HCT116 (cell line): ENCODE measurements at regions not wholly inside any gene's neighbourhood (a gene's known extent, or its start where the extent isn't known, plus 50 kb on each side); places are given as distances from the start of the nearest gene placed in this dataset.

Experiments used
- ATAC-seq: fragments of 200-7000 bp; cut with Tn5 transposase; 2 replicates; pipeline ENCODE4 v1.9.1; 2020; ENCODE audit warnings: mild to moderate bottlenecking, moderate library complexity
- BruUV-seq: library from RNA; stranded (reverse); fragments of 400-500 nt; replicated peaks from 2 replicates; lab custom pipeline; 2021; lab: Mats Ljungman, UMichigan
- CTCF ChIA-PET: fragments of 300-600 bp; sonication (Branson Sonifier 250); formaldehyde crosslinking; loops from one replicate; lab custom pipeline; 2021; ENCODE audit warnings: antibody characterized with exemption; lab: Charles Lee
- POLR2A ChIA-PET: fragments of 300-600, 350-600 bp; sonication (Branson Sonifier 250); formaldehyde crosslinking; loops from one replicate; lab custom pipeline; 2021; ENCODE audit warnings: antibody characterized with exemption; lab: Charles Lee
- RAD21 ChIA-PET, 2 experiments: fragments of 300-600 bp; sonication (Branson Sonifier 250); formaldehyde crosslinking; loops; one replicate each; lab custom pipeline; 2023; ENCODE audit warnings: low total read pairs in 2 of 2; ENCODE audit not compliant: uncharacterized antibody in 2 of 2, unreplicated experiment in 2 of 2, low non-redundant PET in 1 of 2; lab: Charles Lee
- DNase-seq: peaks from one replicate; pipeline ENCODE4 v3.0.0-alpha.2; 2010; ENCODE audit warnings: low read depth, low spot score
- H2AFZ ChIP-seq: fragments of 200-600 bp; shearing (Covaris generic), sonication (generic); 2 replicates; pipeline ENCODE4 v1.6.1; 2017; ENCODE audit warnings: low read depth, mixed run types, mixed read lengths, antibody characterized with exemption, low read length; ENCODE audit not compliant: poor library complexity, severe bottlenecking
- H3K27ac ChIP-seq: 2 replicates; pipeline ENCODE4 v1.5.1; 2012; ENCODE audit warnings: low read depth, low read length
- H3K27me3 ChIP-seq: fragments of 200-600 bp; sonication (generic); 2 replicates; pipeline ENCODE4 v1.6.1; 2016; ENCODE audit warnings: mixed run types, low read length, mixed read lengths; ENCODE audit not compliant: insufficient read depth
- H3K36me3 ChIP-seq, 2 experiments: fragments of 200-500 bp in 1 of 2; fragments of 200-600 bp in 1 of 2; sonication (Bioruptor generic) in 1 of 2; sonication (generic) in 1 of 2; 2 replicates each; pipeline versions ENCODE4 v1.5.1 to v1.6.1; 2014 to 2016; ENCODE audit warnings: low read length in 2 of 2, inconsistent platforms in 1 of 2, mixed read lengths in 1 of 2, mixed run types in 1 of 2; ENCODE audit not compliant: insufficient read depth in 2 of 2, control insufficient read depth in 1 of 2
- H3K4me1 ChIP-seq, 2 experiments: fragments of 200-600 bp in 1 of 2; sonication (generic) in 1 of 2; 2 replicates each; pipeline versions ENCODE4 v1.5.1 to v1.6.1; 2012 to 2017; ENCODE audit warnings: low read length in 2 of 2, inconsistent platforms in 1 of 2, mild to moderate bottlenecking in 1 of 2, mixed read lengths in 1 of 2, mixed run types in 1 of 2, moderate library complexity in 1 of 2; ENCODE audit not compliant: insufficient read depth in 2 of 2, control insufficient read depth in 1 of 2
- H3K4me2 ChIP-seq: fragments of 200-600 bp; sonication (generic); 2 replicates; pipeline ENCODE4 v1.6.1; 2017; ENCODE audit warnings: mixed run types, low read length, mixed read lengths
- H3K4me3 ChIP-seq, 2 experiments: fragments of 200-600 bp in 1 of 2; sonication (generic) in 1 of 2; replicated peaks in 1 of 2; 2 replicates each; pipeline ENCODE4 v1.5.1; 2011 to 2016; ENCODE audit warnings: low read length in 2 of 2, control low read depth in 1 of 2, low read depth in 1 of 2, mild to moderate bottlenecking in 1 of 2, mixed read lengths in 1 of 2, mixed run types in 1 of 2
- H3K79me2 ChIP-seq: fragments of 200-600 bp; sonication (generic); 2 replicates; pipeline ENCODE4 v1.6.1; 2017; ENCODE audit warnings: mild to moderate bottlenecking, mixed run types, low read length, moderate library complexity, mixed read lengths; ENCODE audit not compliant: insufficient read depth
- H3K9ac ChIP-seq: fragments of 200-600 bp; sonication (generic); 2 replicates; pipeline ENCODE4 v1.6.1; 2016; ENCODE audit warnings: low read length, mixed read lengths
- H3K9me2 ChIP-seq: fragments of 200-600 bp; sonication (generic), shearing (Covaris generic); 2 replicates; pipeline ENCODE4 v1.6.1; 2017; ENCODE audit warnings: mixed run types, mild to moderate bottlenecking, moderate library complexity; ENCODE audit not compliant: insufficient read depth
- H3K9me3 ChIP-seq, 2 experiments: fragments of 200-500 bp in 1 of 2; fragments of 200-600 bp in 1 of 2; sonication (Bioruptor generic) in 1 of 2; sonication (generic) in 1 of 2; 2 replicates each; pipeline ENCODE4 v1.6.1; 2014 to 2017; ENCODE audit warnings: low read length in 2 of 2, mixed read lengths in 2 of 2, inconsistent platforms in 1 of 2, low read depth in 1 of 2, mild to moderate bottlenecking in 1 of 2, mixed run types in 1 of 2, moderate library complexity in 1 of 2; ENCODE audit not compliant: control insufficient read depth in 1 of 2, insufficient read depth in 1 of 2
- H4K20me1 ChIP-seq: fragments of 200-600 bp; sonication (generic), shearing (Covaris generic); 2 replicates; pipeline ENCODE4 v1.6.1; 2017; ENCODE audit warnings: mixed run types, mild to moderate bottlenecking, moderate library complexity; ENCODE audit not compliant: insufficient read depth
- CTCF ChIP-seq, 3 experiments: fragments of 200-600 bp in 1 of 3; sonication (generic) in 1 of 3; IDR thresholded peaks in 2 of 3; conservative IDR thresholded peaks in 1 of 3; 2 replicates each; pipeline ENCODE4 v1.5.1; 2012 to 2017; ENCODE audit warnings: low read depth in 2 of 3, low read length in 2 of 3, antibody characterized with exemption in 1 of 3, borderline replicate concordance in 1 of 3, control low read depth in 1 of 3, mild to moderate bottlenecking in 1 of 3, mixed read lengths in 1 of 3, mixed run types in 1 of 3, moderate library complexity in 1 of 3; ENCODE audit not compliant: insufficient read depth in 1 of 3
- EGR1 ChIP-seq: IDR thresholded peaks from 2 replicates; pipeline ENCODE4 v1.6.1; 2012; ENCODE audit warnings: low read depth
- ELF1 ChIP-seq: IDR thresholded peaks from 2 replicates; pipeline ENCODE4 v1.6.1; 2012; ENCODE audit warnings: low read depth, borderline replicate concordance
- EZH2phosphoT487 ChIP-seq: fragments of 200-600 bp; IDR thresholded peaks from 2 replicates; pipeline ENCODE4 v1.6.1; 2018; ENCODE audit warnings: antibody characterized with exemption, borderline replicate concordance
- JUND ChIP-seq: IDR thresholded peaks from 2 replicates; pipeline ENCODE4 v1.6.1; 2012
- MAX ChIP-seq: IDR thresholded peaks from 2 replicates; pipeline ENCODE4 v1.6.1; 2012
- POLR2A ChIP-seq: IDR thresholded peaks from 2 replicates; pipeline ENCODE4 v1.7.0; 2011; ENCODE audit warnings: borderline replicate concordance; ENCODE audit not compliant: insufficient read depth, insufficient read length; ENCODE audit errors: extremely low read depth
- POLR2AphosphoS5 ChIP-seq: IDR thresholded peaks from 2 replicates; pipeline ENCODE4 v1.6.1; 2011; ENCODE audit warnings: mild to moderate bottlenecking, low read depth, low read length, moderate library complexity
- SP1 ChIP-seq: IDR thresholded peaks from 2 replicates; pipeline ENCODE4 v1.6.1; 2012; ENCODE audit warnings: low read depth
- SRF ChIP-seq: IDR thresholded peaks from 2 replicates; pipeline ENCODE4 v1.6.1; 2012; ENCODE audit warnings: low read depth
- TCF7L2 ChIP-seq: IDR thresholded peaks from 2 replicates; pipeline ENCODE4 v1.7.0; 2011; ENCODE audit warnings: borderline replicate concordance, inconsistent platforms; ENCODE audit not compliant: insufficient read depth, insufficient read length; ENCODE audit errors: extremely low read depth
- ZNF274 ChIP-seq: fragments of 200-500 bp; sonication (Bioruptor generic); IDR thresholded peaks from 2 replicates; pipeline ENCODE4 v1.6.1; 2014; ENCODE audit warnings: mild to moderate bottlenecking, low read depth, low read length, inconsistent platforms
- intact Hi-C: fragments of 100-400 bp; cut with micrococcal nuclease; formaldehyde crosslinking; loops from 2 replicates; pipeline ENCODE4 v1.10.0; 2022

- H3K9me3 ChIP-seq: no peaks in the 10 kb centered on the region
- no peak overlapping the region for H3K4me3 ChIP-seq
- POLR2A ChIA-PET: no interaction called here
- H3K4me1 ChIP-seq: no peaks in the 10 kb centered on the region
- RAD21 ChIA-PET: no interaction called here
- intact Hi-C loops: no loop called here
- H2AFZ ChIP-seq: no peak overlapping the region
- no peak overlapping the region for H3K9ac ChIP-seq
- H3K79me2 ChIP-seq: no peaks in the 10 kb centered on the region
- no peaks in the 10 kb centered on the region for H3K9me2 ChIP-seq
- DNase-seq (no peak), ATAC-seq (no peak)
- TF ChIP-seq TCF7L2 (no peak), ZNF274 (no peak), POLR2A (no peak), EZH2phosphoT487 (no peak), ELF1 (no peak), SRF (no peak)
- BruUV-seq: no TSS peak
- H3K4me2 ChIP-seq: no peak overlapping the region
- no peaks in the 10 kb centered on the region for H3K27me3 ChIP-seq
- H3K36me3 ChIP-seq: no peaks in the 10 kb centered on the region
- H4K20me1 ChIP-seq: no peaks in the 10 kb centered on the region
- CTCF ChIA-PET: no interaction called here
- no peak overlapping the region for H3K27ac ChIP-seq
Observed at GRCh38 chr3:104553121-104553520, 813.6 kb upstream of the ALCAM start.

GRCh38 chr3:104554425-104554824, 812.3 kb upstream of the ALCAM start:
- H3K79me2 ChIP-seq: no peaks in the 10 kb centered on the region
- H3K27me3 ChIP-seq: no peaks in the 10 kb centered on the region
- no peak overlapping the region for H3K9ac ChIP-seq
- H3K4me3 ChIP-seq: no peak overlapping the region
- H3K4me2 ChIP-seq: no peak overlapping the region
- H4K20me1 ChIP-seq: no peaks in the 10 kb centered on the region
- POLR2A ChIA-PET: no interaction called here
- no peaks in the 10 kb centered on the region for H3K9me3 ChIP-seq
- no peaks in the 10 kb centered on the region for H3K4me1 ChIP-seq
- CTCF ChIA-PET: no interaction called here
- intact Hi-C loops: no loop called here
- no peak overlapping the region for H2AFZ ChIP-seq
- RAD21 ChIA-PET: no interaction called here
- no peak overlapping the region for H3K27ac ChIP-seq
- H3K9me2 ChIP-seq: no peaks in the 10 kb centered on the region
- ATAC-seq (no peak), DNase-seq (no peak)
- no peaks in the 10 kb centered on the region for H3K36me3 ChIP-seq
- BruUV-seq: no TSS peak
- TF ChIP-seq CTCF (IDR thresholded peaks at IDR 0.05 in 2 of 3, conservative IDR thresholded peaks at IDR 0.05 in 1 of 3; ENCODE audit: borderline replicate concordance in 1 of 3, insufficient read depth in 1 of 3, low read depth in 2 of 3, low read length in 2 of 3) (no peak), MAX (no peak), SP1 (no peak), POLR2AphosphoS5 (no peak), JUND (no peak), EGR1 (no peak), ZNF274 (no peak)
